Kidney tubule cell (primary cell): ENCODE measurements at regions not wholly inside any gene's neighbourhood (a gene's known extent, or its start where the extent isn't known, plus 50 kb on each side); places are given as distances from the start of the nearest gene placed in this dataset.

ENCODE experiments used
- DNase-seq: peaks from one replicate; pipeline ENCODE4 v3.0.0-alpha.2; 2018; ENCODE audit warnings: low spot score

DNA sequence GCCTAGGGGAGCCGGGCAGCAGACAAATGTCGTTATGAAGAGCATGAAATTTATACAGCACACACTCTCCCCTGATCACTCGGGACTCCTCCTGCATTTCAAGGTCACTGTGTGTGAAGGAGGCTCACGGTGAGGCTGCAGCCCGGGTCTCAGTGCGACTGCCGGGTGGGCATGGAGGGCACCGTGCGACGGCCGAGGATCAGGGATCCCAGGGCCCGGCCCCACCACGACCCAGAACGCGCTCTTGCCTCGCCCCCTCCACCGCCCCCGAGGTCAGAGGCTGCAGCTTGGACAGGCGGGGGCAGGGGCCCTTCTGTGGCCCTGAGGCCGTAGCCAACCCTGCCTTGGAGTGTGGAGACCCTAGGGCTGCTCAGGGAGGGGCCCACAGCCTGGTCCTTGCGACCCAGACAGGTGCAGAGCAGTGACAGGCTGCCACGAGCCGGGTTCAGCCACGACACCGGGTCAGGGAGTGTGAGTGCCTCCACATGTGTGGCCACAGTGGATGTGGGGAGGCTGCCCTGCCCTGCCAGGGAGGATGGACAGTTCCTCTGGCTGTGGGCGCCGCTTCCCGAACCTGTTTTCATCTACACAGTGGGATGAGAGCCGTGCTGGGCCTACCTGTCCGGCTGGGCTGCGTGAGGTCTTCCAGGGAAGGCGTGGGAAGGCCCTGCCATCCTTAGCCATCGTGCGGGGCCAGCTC is 89.3 kb upstream of the NKX1-1 start:
- no peak for DNase-seq

DNA sequence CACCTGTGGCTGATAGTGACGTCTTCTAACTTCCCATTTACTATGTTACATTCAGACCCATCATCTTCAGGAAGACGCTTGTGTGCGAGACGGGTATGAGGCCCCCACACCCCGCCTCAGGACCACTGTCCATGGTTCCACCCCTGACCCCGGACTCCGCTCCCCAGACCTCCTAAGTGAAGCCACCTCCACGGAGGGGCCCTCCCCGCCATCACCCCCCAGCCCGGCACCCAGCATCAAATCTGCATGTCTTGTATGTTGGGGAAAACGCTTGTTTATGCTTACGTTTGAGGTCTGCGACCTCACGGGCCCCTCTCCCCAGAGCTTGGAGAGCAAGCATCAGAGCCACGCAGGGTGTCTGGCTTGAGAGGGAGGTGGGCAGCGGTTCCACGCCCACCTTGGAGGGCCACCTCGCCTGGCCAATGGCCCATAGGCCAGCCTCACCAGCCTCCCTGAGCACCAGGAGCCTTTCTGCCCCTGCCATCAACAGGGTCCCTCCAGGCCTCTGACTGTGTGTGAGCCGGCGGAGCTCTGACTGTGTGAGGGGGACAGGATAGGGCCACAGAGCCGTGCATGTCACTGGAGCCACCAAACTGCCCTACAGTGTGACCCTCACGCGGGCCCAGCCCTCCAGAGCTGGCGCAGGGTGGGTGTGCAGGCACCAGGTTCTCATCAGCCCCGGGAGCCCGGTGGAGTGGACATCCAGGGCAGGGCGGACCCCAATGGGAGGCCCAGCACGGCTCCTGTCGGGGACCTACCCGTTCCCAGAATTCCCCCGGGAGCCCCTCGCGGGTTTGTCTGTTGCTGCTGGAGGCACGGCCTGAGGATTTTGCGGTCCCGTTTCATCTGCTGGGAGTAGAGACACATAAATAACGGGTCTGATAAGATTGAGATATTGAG is 88.4 kb upstream of the NKX1-1 start:
- DNase-seq, result no peak

DNA sequence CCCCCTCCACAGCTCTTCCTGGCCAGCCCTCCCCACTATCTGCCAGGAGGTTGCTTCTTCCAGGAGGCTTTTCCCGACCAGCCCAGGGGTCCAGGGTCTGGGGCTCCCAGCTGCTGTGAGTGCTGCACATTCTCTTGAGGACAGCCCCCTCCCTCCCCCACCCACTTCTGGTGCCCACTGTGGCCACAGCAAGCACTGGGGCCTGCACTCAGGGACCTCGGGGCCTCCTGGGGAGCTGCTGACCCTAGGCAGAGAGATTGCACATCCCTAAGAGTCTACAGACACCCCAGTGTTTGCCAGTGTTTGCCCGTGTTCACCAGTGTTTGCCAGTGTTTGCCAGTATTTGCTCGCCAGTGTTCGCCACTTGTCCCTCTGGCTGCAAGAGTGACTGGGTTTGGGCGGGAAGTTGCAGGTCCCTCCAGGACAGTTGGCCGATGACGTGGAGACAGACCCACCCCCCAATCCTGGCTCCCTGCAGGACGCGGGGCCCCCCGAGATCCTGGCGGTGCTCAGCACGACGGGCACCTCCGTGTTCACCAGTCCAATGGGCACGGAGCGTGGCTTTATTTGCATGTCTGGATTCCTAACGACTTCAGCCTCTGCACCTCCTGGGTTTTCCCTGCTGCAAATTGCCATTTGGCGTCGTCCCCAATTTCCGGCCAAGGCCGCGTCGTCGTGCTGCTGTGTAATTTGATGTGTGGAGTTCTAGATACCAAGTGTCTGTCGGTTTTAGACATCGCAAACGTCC is 87.5 kb upstream of the NKX1-1 start:
- no peak for DNase-seq

DNA sequence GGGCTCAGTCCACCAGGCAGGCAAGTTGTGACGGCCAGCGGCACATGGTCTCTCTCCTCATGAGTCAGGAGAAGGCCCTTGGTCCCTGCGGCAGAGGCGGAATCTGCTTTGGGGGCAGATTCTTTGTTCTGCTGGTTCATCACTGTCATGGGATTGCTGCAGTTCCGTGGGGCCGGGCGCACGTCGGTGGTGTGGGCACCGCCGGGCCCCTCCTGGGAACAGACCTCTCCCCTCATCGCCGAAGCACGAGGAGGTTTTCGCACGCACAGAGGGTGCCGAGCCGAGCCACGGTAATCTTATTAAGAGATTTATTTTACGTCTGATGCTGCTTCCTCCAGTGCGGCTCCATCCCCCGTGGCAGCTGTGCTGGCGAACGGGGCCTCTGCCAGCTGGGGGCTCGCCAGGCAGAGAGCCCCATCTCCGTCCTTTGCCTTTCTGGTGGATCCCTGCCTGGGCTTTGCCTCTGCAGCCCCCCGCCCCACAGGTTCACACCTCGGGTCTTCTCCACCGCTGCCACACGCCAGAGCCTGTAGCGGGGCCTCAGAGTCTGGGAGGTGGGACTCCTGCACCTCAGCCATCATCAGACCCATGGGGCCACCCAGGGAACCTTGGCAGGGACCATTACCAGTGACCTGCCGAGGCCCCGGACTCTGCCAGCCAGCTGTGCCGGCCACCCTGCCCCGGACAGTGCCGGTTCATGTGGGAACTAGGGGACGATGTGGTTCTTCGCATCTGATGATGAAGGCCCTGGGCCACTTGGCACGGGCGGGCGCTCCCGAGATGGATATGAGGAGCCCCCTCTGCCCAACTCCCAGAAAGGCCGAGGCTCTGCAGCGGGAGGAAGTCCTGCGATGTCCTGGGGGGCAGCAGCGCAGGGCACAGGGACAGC is 86.7 kb upstream of the NKX1-1 start:
- DNase-seq, result no peak

DNA sequence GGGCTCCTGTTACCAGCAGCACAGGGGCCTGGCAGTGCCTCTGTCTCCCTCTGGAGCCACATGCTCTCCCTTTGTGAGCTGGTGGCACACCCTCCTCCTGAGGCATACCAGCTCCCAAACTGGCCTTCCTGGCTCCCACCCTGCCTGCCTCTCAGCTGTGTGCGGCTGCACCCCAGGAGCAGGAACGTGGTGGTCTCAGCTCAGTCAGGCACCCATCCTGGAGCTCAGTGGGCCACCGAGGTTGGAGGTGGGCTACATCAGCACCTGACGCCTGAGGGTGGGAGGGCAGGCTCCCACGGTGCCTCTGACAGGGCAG is 85.9 kb upstream of the NKX1-1 start:
- no peak for DNase-seq

DNA sequence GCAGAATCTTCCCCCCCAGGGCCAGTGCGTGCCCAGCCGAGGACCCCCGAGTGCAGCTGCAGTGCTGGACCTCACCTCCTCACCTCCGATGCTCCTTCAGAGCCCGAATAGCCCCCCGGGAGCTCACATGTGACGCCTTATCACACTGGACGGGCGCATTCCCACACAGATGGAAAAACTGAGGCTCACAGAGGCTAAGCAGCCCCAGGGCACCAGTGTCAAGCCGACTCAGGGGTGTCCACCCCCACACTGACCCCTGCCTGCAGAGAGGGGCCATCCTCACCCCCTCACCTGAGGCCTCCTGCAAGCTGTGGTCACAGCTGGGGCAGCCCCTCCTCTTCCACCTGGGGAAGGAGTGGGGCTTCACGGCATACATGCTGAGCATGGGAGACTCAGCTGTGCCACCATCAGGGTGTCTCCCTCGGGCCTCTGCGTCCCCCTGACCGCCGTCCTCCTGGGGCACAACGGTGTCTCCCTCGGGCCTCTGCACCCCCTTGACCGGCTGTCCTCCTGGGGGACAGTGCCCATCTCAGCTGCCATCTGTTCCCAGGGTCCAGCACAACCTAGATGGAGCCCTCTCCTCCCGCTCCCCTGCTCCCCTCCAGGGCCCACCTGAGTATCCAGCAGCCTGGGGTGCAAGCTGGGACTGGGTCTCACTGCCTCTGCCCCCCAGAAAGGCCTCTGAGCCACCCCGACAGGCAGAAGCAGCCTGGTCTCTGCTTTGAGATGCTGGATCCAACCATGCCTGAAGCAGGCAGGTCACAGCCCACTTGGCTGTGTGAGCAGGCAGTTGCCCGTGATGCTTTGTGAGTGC is 85.3 kb upstream of the NKX1-1 start:
- no peak for DNase-seq

DNA sequence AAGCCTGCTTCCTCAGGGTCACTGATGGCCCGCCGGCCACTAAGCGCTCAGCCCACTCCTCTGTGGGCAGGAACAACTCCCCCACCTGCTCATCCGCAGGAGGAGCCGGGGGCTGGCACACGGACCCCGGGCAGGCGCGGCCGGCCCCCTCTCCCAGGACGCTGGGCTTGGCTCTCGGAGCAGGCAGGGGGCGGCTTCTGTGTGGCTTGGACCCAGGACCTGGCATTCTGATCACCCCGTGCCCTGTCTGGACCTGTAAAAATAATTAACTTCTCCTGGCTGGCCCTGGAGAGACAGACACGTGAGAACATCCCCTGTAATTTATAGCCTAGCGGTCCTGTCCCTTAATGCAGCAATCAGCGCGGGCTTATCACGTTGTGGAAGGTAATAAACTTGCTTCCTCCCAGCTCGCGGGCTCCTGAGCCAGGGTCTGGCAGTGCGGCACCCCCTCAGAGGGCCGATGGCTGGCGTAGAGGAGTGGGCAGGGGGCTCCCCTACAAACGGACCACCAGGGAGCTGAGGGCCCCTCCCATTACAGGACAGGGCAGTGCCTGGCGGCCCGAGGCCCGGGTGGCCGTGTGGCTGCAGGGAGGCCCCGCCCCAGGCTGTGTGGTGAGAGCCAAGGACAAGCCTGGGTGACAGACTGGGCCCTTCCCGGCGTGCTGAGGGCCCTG is 84.5 kb upstream of the NKX1-1 start:
- DNase-seq, result no peak

DNA sequence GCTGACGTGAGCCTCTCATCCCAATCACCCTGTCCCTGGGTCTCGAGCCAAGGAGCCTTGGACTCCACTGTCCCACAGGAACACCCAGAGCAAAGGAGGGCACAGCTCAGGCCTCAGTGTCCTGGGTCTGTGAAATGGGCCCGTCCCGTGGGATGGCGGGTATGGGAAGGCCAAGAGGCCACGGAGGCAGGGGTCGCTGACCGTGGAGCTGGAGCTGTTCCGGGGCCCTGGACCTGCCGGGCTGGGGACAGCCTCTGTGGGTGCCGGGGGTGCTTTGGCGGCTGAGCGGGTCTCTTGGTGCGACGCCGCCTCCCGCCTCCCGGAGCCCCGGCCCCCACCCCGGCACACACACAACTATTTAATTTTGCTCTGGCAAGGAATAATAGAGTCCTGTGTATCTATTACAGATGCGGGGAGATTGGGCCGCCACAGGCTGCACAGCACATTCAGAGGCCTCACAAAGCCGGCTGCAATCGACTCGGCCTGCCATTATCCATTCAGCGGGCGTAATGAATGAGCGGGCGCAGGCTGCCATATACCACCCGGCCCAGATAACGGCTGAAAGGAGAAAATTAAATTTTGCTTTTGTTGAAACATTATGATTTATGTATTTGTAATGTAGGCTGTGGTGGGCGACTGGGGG is 83.9 kb upstream of the NKX1-1 start:
- DNase-seq, result no peak

DNA sequence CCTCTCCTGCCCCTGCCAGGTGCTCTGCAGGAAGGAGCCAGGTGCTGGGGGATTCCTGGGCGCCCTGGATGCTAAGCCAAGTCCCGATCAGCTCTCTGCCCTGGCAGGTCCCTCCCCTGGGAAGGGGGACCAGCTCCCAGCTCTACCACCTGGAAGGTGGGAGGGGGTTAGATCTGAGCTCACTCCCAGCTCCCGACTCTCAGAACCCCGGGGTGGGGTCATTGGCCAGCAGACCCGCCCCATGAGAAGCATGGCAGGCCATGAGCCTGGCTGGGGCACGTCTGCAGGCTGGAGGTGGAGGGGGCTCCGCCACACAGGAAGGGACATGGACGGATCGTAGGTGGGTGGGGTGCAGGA is 83.4 kb upstream of the NKX1-1 start:
- DNase-seq, result no peak

DNA sequence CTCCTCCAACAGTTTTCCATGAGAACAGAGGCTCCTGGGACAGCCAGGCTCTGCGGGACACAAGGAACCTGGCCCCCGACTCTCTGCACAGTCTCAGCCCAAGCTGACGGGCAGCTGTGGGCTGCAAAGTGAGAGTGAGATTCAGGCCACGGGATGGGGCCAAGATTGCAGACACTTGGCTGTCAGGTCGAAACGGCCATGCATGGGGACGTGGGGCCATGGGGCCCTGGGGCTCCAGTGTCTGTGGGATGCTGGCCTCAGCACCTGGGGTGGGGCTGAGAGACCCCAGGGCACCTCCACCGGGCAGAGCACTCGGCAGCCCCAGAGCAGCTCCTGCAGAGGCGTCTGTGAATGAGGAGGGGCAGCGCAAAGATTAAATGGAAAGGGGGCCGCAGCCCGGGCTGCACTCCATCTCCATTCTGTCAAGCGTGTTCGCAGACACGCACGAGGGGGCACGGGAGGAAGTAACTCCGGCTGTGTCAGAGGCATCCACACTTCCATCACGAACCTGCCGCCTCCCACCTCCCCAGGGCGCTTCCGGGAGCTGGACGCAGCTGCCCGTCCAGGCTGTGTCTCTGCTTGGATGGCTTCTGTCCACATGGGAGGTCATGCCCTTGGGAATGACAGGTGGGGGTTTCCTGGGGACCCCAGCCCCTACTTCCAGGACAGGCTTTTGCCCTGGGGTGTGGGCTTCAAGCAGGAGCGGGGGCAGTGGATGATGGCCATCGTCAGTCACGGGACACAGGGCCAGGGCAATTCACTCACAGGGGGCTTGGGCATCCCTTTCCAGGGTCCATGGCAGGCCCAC is 82.8 kb upstream of the NKX1-1 start:
- DNase-seq, result no peak

DNA sequence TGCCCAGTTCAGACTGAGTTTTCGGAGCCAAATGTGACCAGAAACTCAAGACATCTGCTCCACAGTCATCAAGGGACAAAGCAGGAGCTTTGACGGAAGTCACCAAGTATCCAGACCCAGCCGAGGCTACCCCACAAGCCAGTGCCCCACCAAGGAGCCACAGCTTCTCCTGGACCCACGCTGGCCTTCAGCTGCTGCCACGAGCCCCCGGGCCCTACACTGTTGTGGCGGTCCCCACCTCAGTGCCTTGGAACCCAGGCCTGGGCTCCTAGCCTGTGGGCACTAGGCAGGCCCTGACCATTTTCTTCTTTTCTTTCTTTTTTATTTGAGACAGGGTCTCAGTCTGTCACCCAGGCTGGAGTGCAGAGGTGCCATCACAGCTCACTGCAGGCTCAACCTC is 82.1 kb upstream of the NKX1-1 start:
- no peak for DNase-seq

DNA sequence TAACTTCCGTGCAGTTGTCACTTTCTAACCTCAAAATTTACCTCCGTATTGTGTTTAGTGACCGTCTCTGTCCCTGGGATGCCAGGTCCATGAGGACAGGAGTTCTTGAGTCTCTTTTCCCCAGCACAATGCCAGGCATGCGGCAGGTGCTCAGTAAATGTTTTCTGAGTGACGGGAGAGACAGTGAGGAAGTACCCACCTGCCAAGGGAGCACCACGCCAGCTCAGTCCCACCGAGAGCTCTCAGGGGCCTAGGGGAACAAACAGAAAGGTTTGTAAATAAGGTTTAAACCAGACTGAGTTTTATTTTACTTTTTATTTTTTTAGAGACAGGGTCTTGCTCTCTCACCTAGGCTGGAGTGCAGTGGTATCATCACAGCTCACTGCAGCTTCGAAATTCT is 81.5 kb upstream of the NKX1-1 start:
- no peak for DNase-seq

DNA sequence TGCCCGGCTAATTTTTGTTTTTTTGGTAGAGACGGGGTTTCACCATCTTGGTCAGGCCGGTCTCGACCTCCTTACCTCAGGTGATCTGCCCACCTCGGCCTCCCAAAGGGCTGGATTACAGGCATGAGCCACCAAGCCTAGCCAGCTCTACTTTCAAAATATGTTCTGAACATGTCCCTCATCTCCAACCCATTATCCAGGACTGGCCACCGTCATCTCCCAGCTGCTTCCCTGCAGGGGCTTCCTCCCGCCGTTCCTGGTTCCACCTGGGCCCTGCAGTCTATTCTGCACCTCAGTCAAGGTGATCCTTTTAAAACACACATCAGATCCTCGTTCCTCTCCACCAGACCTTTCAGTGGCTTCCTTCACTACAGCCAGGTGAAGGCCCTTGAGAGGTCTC is 80.9 kb upstream of the NKX1-1 start:
- no peak for DNase-seq

DNA sequence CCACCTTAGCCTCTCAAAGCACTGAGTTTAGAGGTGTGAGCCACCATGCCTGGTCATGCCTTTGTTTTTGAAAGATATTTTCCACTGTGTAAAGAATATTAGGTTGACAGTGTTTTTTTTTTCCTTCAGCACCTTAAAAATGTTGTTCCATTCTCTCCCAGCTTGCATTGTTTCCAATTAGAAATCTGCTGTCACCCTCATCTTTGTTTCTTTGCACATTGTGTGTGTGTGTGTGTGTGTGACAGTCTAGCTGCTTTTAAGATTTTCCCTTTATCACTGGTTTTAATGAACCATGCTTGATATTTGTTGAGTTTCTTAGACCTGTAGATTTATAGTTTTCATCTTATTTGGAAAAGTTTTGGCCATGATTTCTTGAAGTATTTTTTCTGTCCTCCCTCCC is 79.0 kb upstream of the NKX1-1 start:
- DNase-seq, result no peak

DNA sequence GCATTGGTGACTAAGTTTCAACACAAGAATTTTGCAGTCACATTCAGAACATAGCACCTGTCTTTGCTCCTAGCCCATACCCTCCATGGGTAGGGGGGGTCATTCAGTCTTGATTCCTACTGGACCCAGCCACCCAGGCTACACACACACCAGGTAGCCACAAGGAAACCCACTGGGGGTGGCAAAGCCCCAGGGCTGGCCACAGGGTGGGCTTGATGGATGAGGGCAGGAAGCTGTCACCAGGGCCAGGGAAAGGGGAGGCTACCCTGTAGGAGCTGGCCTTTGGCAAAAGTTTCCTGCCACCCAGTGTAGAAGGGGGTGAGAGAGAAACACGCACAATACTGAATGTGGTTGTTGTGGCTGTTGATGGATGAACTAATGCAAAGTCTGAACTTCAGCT is 74.5 kb upstream of the NKX1-1 start:
- DNase-seq, result no peak

DNA sequence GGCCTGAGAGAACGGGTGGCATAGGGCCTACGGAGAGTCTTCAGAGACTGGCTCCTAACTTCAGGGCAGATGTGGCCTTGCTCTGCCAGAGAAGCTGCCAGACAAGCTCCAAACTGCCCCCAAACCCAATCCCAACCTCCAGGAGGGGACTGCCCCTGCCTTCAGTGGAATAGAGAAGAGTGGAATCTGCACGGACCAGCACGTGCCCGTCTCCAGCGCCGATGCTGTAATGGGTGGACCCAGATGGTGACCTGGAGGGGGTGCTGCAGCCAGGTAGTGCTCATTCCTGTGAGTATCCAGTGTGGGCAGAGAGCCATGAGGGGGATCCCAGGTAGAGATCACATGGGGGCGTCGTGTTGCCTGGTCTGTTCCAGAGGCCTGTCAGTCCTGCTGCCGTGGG is 73.2 kb upstream of the NKX1-1 start:
- DNase-seq, result no peak

DNA sequence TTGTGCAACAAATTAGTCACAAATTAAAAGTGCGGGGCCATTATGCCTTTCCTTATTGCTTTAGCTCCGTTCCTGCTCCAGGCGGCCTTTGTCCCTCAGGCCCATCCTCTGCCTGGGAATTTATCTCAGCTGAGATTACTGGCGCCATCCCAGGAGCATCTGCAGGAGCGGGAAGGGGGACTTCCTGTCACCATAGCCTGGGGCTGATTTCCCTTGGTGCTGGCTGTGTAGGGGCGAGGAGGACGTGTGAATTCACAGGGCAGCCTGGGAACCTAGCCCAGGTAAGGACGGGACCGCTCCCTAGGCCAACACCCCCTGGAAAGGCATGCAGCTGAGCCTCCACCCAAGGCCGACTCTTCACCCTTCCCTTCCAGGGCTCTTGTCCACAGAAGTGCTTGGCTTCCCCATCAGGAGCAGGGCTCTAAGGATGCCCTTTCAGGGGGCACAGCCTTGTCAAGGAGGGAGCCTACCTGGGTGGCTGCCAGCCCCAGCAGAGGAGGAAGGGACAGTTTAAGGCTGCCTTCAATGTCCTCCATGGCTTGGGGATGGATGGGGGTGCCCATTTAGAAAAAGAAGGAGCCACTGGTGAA is 72.6 kb upstream of the NKX1-1 start:
- no peak for DNase-seq

DNA sequence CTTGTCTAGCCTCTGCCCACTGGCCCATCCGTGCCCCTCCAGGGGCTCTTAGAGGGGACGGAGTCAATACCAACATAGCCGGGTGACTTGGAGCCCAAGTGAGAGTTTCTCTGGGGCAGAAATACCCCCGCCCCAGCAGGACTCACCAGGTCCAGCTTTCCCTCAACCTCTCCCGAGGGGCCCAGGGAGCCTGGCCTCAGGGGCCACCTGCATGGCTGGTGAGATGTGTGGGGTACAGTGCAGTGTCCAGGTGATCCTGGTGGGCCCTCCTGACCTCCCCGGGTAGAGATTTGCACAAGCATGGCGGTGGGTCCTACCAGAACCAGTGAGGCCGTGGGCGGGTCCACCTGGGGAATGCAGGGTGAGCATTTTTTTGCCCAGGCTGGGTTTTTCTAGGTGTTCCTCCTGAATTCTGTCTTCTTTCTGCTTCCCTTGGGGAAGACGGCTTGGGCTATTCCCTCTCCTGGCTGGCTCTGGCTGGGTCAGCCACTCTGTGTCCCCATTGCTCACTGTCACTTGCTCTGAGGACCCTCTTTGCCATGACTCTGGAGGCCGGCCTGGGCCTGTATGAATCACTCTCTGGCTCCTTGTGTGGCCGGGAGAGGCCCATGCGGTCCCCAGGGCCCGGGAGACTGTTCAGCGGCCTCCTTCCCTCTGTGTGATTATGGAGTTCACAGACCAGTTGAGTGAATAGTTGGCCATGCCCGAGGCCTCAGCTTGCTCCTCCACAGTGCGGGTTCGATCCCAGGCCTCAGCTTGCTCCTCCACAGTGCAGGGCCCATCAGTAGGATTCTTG is 71.0 kb upstream of the NKX1-1 start:
- no peak for DNase-seq
